ENCODE measurements at regions not wholly inside any gene's neighbourhood (a gene's known extent, or its start where the extent isn't known, plus 50 kb on each side); places are given as distances from the start of the nearest gene placed in this dataset.

GRCh38 chr3:164208821-164209220 is 869.5 kb downstream of the SI start:
- WGBS, 2 donors, result 43 to 54% methylated on average over 2 of the region's 2 CpGs
- H3K4me1 ChIP-seq (ENCODE audit: control insufficient read depth in 2 of 2, insufficient read depth in 2 of 2, low read length in 1 of 2), result no peaks in the 10 kb centered on the region
- H3K4me3 ChIP-seq (ENCODE audit: low read depth in 1 of 2, low read length in 2 of 2), result no peak overlapping the region
- no peaks in the 10 kb centered on the region for H3K9me3 ChIP-seq (ENCODE audit: control insufficient read depth in 2 of 2, insufficient read depth in 1 of 2, low read depth in 1 of 2, low read length in 1 of 2)
- no peaks in the 10 kb centered on the region for H3K27me3 ChIP-seq (ENCODE audit: control insufficient read depth in 1 of 2, insufficient read depth in 2 of 2, low read length in 2 of 2)
- H3K36me3 ChIP-seq (ENCODE audit: control insufficient read depth in 2 of 2, insufficient read depth in 2 of 2, low read length in 1 of 2), result no peaks in the 10 kb centered on the region
- no peak overlapping the region for H3K27ac ChIP-seq (ENCODE audit: low read depth in 2 of 2, low read length in 1 of 2)

DNA sequence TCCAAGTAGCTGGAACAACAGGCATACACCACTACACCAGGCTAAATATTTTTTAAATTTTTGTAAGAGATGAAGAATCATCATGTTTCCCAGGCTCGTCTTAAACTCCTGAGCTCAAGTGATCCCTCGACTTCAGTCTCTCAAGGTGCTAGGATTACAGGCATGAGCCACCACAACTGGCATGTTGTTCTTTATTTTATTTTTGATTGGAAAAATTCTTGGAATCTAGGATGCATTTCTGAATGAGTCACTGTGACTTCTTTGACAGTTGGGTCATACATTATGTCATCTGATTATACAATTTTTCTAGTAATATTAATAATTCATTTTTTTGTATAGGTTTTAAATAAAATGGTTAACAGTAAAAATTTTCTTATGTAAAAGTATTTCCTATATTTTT is 870.2 kb downstream of the SI start:
- Histone ChIP-seq H3K27me3 (ENCODE audit: control insufficient read depth in 1 of 2, insufficient read depth in 2 of 2, low read length in 2 of 2) (no peaks in the 10 kb centered on the region), H3K9me3 (ENCODE audit: control insufficient read depth in 2 of 2, insufficient read depth in 1 of 2, low read depth in 1 of 2, low read length in 1 of 2) (no peaks in the 10 kb centered on the region), H3K4me1 (ENCODE audit: control insufficient read depth in 2 of 2, insufficient read depth in 2 of 2, low read length in 1 of 2) (no peaks in the 10 kb centered on the region), H3K27ac (ENCODE audit: low read depth in 2 of 2, low read length in 1 of 2) (no peak overlapping the region), H3K36me3 (ENCODE audit: control insufficient read depth in 2 of 2, insufficient read depth in 2 of 2, low read length in 1 of 2) (no peaks in the 10 kb centered on the region), H3K4me3 (ENCODE audit: low read depth in 1 of 2, low read length in 2 of 2) (no peak overlapping the region)
- WGBS, 2 donors, result 67 to 70% methylated on average over 2 of the region's 2 CpGs

- Histone ChIP-seq H3K27me3 (ENCODE audit: control insufficient read depth in 1 of 2, insufficient read depth in 2 of 2, low read length in 2 of 2) (no peaks in the 10 kb centered on the region), H3K4me3 (ENCODE audit: low read depth in 1 of 2, low read length in 2 of 2) (no peak overlapping the region), H3K9me3 (ENCODE audit: control insufficient read depth in 2 of 2, insufficient read depth in 1 of 2, low read depth in 1 of 2, low read length in 1 of 2) (no peaks in the 10 kb centered on the region), H3K27ac (ENCODE audit: low read depth in 2 of 2, low read length in 1 of 2) (no peak overlapping the region), H3K36me3 (ENCODE audit: control insufficient read depth in 2 of 2, insufficient read depth in 2 of 2, low read length in 1 of 2) (no peaks in the 10 kb centered on the region), H3K4me1 (ENCODE audit: control insufficient read depth in 2 of 2, insufficient read depth in 2 of 2, low read length in 1 of 2) (no peaks in the 10 kb centered on the region)
- WGBS, 2 donors, result 23 to 34% methylated on average over 1 of the region's 1 CpG
Measured at GRCh38 chr3:164200053-164200823, 878.1 kb downstream of the SI start.

GRCh38 chr3:164196477-164196876 is 881.8 kb downstream of the SI start:
- no peaks in the 10 kb centered on the region for H3K27me3 ChIP-seq (ENCODE audit: control insufficient read depth in 1 of 2, insufficient read depth in 2 of 2, low read length in 2 of 2)
- no peaks in the 10 kb centered on the region for H3K4me1 ChIP-seq (ENCODE audit: control insufficient read depth in 2 of 2, insufficient read depth in 2 of 2, low read length in 1 of 2)
- H3K36me3 ChIP-seq (ENCODE audit: control insufficient read depth in 2 of 2, insufficient read depth in 2 of 2, low read length in 1 of 2), result no peaks in the 10 kb centered on the region
- H3K4me3 ChIP-seq (ENCODE audit: low read depth in 1 of 2, low read length in 2 of 2), result no peak overlapping the region
- peaks cover 0 to 2% of the 10 kb centered on the region in 2 donors for H3K9me3 ChIP-seq (ENCODE audit: control insufficient read depth in 2 of 2, insufficient read depth in 1 of 2, low read depth in 1 of 2, low read length in 1 of 2)
- WGBS, 2 donors, result 94 to 96% methylated on average over 2 of the region's 2 CpGs
- no peak overlapping the region for H3K27ac ChIP-seq (ENCODE audit: low read depth in 2 of 2, low read length in 1 of 2)

DNA sequence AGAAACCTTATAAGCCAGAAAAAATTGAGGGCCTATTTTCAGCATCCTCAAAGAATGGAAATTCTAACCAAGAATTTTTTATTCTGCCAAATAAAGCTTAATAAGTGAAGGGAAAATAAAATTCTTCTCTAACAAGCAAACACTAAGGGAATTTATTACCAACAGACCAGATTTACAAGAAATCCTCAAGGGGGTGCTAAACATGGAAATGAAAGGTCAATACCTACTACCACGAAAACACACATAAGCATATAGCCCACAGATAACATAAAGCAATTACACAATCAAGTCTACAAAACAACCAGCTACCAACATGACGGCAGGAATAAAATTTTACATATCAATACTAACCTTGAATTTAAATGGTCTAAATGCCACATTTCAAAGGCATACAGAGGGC is 883.5 kb downstream of the SI start:
- Histone ChIP-seq H3K27me3 (ENCODE audit: control insufficient read depth in 1 of 2, insufficient read depth in 2 of 2, low read length in 2 of 2) (no peaks in the 10 kb centered on the region), H3K36me3 (ENCODE audit: control insufficient read depth in 2 of 2, insufficient read depth in 2 of 2, low read length in 1 of 2) (no peaks in the 10 kb centered on the region), H3K4me1 (ENCODE audit: control insufficient read depth in 2 of 2, insufficient read depth in 2 of 2, low read length in 1 of 2) (no peaks in the 10 kb centered on the region), H3K4me3 (ENCODE audit: low read depth in 1 of 2, low read length in 2 of 2) (no peak overlapping the region), H3K9me3 (ENCODE audit: control insufficient read depth in 2 of 2, insufficient read depth in 1 of 2, low read depth in 1 of 2, low read length in 1 of 2) (peaks cover 0 to 2% of the 10 kb centered on the region in 2 donors), H3K27ac (ENCODE audit: low read depth in 2 of 2, low read length in 1 of 2) (no peak overlapping the region)
- WGBS, 2 donors, result 75 to 80% methylated on average over 2 of the region's 2 CpGs

- 61 to 82% methylated on average over 4 of the region's 4 CpGs for WGBS, 2 donors
- H3K9me3 ChIP-seq (ENCODE audit: control insufficient read depth in 2 of 2, insufficient read depth in 1 of 2, low read depth in 1 of 2, low read length in 1 of 2), result peaks cover 0 to 2% of the 10 kb centered on the region in 2 donors
- no peaks in the 10 kb centered on the region for H3K4me1 ChIP-seq (ENCODE audit: control insufficient read depth in 2 of 2, insufficient read depth in 2 of 2, low read length in 1 of 2)
- no peak overlapping the region for H3K4me3 ChIP-seq (ENCODE audit: low read depth in 1 of 2, low read length in 2 of 2)
- H3K27ac ChIP-seq (ENCODE audit: low read depth in 2 of 2, low read length in 1 of 2), result no peak overlapping the region
- H3K27me3 ChIP-seq (ENCODE audit: control insufficient read depth in 1 of 2, insufficient read depth in 2 of 2, low read length in 2 of 2), result no peaks in the 10 kb centered on the region
- no peaks in the 10 kb centered on the region for H3K36me3 ChIP-seq (ENCODE audit: control insufficient read depth in 2 of 2, insufficient read depth in 2 of 2, low read length in 1 of 2)
Measured at GRCh38 chr3:164192974-164193373, 885.3 kb downstream of the SI start.

- no peaks in the 10 kb centered on the region for H3K4me1 ChIP-seq (ENCODE audit: control insufficient read depth in 2 of 2, insufficient read depth in 2 of 2, low read length in 1 of 2)
- H3K9me3 ChIP-seq (ENCODE audit: control insufficient read depth in 2 of 2, insufficient read depth in 1 of 2, low read depth in 1 of 2, low read length in 1 of 2), result peaks cover 0 to 2% of the 10 kb centered on the region in 2 donors
- H3K36me3 ChIP-seq (ENCODE audit: control insufficient read depth in 2 of 2, insufficient read depth in 2 of 2, low read length in 1 of 2), result no peaks in the 10 kb centered on the region
- H3K27ac ChIP-seq (ENCODE audit: low read depth in 2 of 2, low read length in 1 of 2), result no peak overlapping the region
- H3K4me3 ChIP-seq (ENCODE audit: low read depth in 1 of 2, low read length in 2 of 2), result no peak overlapping the region
- no peaks in the 10 kb centered on the region for H3K27me3 ChIP-seq (ENCODE audit: control insufficient read depth in 1 of 2, insufficient read depth in 2 of 2, low read length in 2 of 2)
Measured at GRCh38 chr3:164190566-164190965, 887.7 kb downstream of the SI start.

DNA sequence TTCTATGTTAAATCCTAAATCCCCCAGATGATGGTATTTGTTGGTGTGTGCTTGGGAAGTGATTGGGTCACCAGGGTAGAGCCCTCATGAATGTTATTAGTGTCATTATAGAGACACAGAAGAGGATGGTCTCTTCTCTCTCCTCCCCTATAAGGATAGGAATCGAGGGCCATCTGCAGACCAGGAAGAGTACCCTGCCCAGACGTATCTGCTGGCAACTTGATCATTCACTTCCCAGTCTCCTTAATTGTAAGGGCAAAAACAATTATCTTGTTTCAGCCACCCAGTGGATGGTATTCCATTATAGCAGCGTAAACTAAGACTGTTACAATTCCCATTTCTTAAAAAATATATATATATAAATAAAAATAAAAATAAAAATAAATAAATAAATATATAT is 892.2 kb downstream of the SI start:
- H3K36me3 ChIP-seq (ENCODE audit: control insufficient read depth in 2 of 2, insufficient read depth in 2 of 2, low read length in 1 of 2), result no peaks in the 10 kb centered on the region
- 66 to 86% methylated on average over 3 of the region's 3 CpGs for WGBS, 2 donors

GRCh38 chr3:164179110-164179774 is 899.1 kb downstream of the SI start:
- H3K4me3 ChIP-seq (ENCODE audit: low read depth in 1 of 2, low read length in 2 of 2), result no peak overlapping the region
- no peaks in the 10 kb centered on the region for H3K4me1 ChIP-seq (ENCODE audit: control insufficient read depth in 2 of 2, insufficient read depth in 2 of 2, low read length in 1 of 2)
- WGBS, 2 donors, result 87 to 92% methylated on average over 26 of the region's 26 CpGs
- H3K9me3 ChIP-seq (ENCODE audit: control insufficient read depth in 2 of 2, insufficient read depth in 1 of 2, low read depth in 1 of 2, low read length in 1 of 2), result peaks cover 2 to 9% of the 10 kb centered on the region in 2 donors
- H3K27me3 ChIP-seq (ENCODE audit: control insufficient read depth in 1 of 2, insufficient read depth in 2 of 2, low read length in 2 of 2), result no peaks in the 10 kb centered on the region
- H3K27ac ChIP-seq (ENCODE audit: low read depth in 2 of 2, low read length in 1 of 2), result no peak overlapping the region
- H3K36me3 ChIP-seq (ENCODE audit: control insufficient read depth in 2 of 2, insufficient read depth in 2 of 2, low read length in 1 of 2), result no peaks in the 10 kb centered on the region

More for the DNA sequence above, 892.2 kb downstream of the SI start:
- Histone ChIP-seq H3K4me1 (ENCODE audit: control insufficient read depth in 2 of 2, insufficient read depth in 2 of 2, low read length in 1 of 2) (no peaks in the 10 kb centered on the region), H3K9me3 (ENCODE audit: control insufficient read depth in 2 of 2, insufficient read depth in 1 of 2, low read depth in 1 of 2, low read length in 1 of 2) (peaks cover 2 to 3% of the 10 kb centered on the region in 2 donors), H3K4me3 (ENCODE audit: low read depth in 1 of 2, low read length in 2 of 2) (no peak overlapping the region), H3K27me3 (ENCODE audit: control insufficient read depth in 1 of 2, insufficient read depth in 2 of 2, low read length in 2 of 2) (no peaks in the 10 kb centered on the region), H3K27ac (ENCODE audit: low read depth in 2 of 2, low read length in 1 of 2) (no peak overlapping the region)

DNA sequence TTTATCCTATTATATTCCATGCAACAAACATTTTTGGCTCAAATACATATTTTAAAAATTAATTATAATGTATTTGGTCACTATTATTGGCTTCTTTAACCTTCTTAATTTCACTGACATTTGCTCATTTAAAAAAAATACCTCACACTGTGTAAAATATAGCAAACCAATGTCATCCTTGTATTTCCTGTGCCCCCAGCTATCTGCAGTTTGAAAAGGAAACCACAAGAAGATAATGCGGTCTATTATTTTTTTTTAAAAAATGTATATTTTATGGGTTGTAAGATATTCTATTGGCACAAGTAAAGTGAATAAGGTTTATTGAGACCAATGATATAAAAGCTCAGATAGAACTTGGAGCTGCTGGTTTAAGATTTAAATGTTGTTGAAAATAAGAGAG is 904.2 kb downstream of the SI start:
- peaks cover 0 to 1% of the 10 kb centered on the region in 2 donors for H3K9me3 ChIP-seq (ENCODE audit: control insufficient read depth in 2 of 2, insufficient read depth in 1 of 2, low read depth in 1 of 2, low read length in 1 of 2)
- WGBS, 2 donors, result 64 to 77% methylated on average over 1 of the region's 1 CpG
- no peak overlapping the region for H3K4me3 ChIP-seq (ENCODE audit: low read depth in 1 of 2, low read length in 2 of 2)
- no peak overlapping the region for H3K27ac ChIP-seq (ENCODE audit: low read depth in 2 of 2, low read length in 1 of 2)
- no peaks in the 10 kb centered on the region for H3K27me3 ChIP-seq (ENCODE audit: control insufficient read depth in 1 of 2, insufficient read depth in 2 of 2, low read length in 2 of 2)
- no peaks in the 10 kb centered on the region for H3K36me3 ChIP-seq (ENCODE audit: control insufficient read depth in 2 of 2, insufficient read depth in 2 of 2, low read length in 1 of 2)
- H3K4me1 ChIP-seq (ENCODE audit: control insufficient read depth in 2 of 2, insufficient read depth in 2 of 2, low read length in 1 of 2), result no peaks in the 10 kb centered on the region
